HCT116 (cell line): ENCODE measurements at regions not wholly inside any gene's neighbourhood (a gene's known extent, or its start where the extent isn't known, plus 50 kb on each side); places are given as distances from the start of the nearest gene placed in this dataset.

Source experiments
- ATAC-seq: fragments of 200-7000 bp; cut with Tn5 transposase; 2 replicates; pipeline ENCODE4 v1.9.1; 2020; ENCODE audit warnings: mild to moderate bottlenecking, moderate library complexity
- BruUV-seq: library from RNA; stranded (reverse); fragments of 400-500 nt; replicated peaks from 2 replicates; lab custom pipeline; 2021; lab: Mats Ljungman, UMichigan
- CTCF ChIA-PET: fragments of 300-600 bp; sonication (Branson Sonifier 250); formaldehyde crosslinking; loops from one replicate; lab custom pipeline; 2021; ENCODE audit warnings: antibody characterized with exemption; lab: Charles Lee
- POLR2A ChIA-PET: fragments of 300-600, 350-600 bp; sonication (Branson Sonifier 250); formaldehyde crosslinking; loops from one replicate; lab custom pipeline; 2021; ENCODE audit warnings: antibody characterized with exemption; lab: Charles Lee
- RAD21 ChIA-PET, 2 experiments: fragments of 300-600 bp; sonication (Branson Sonifier 250); formaldehyde crosslinking; loops; one replicate each; lab custom pipeline; 2023; ENCODE audit warnings: low total read pairs in 2 of 2; ENCODE audit not compliant: uncharacterized antibody in 2 of 2, unreplicated experiment in 2 of 2, low non-redundant PET in 1 of 2; lab: Charles Lee
- DNase-seq: peaks from one replicate; pipeline ENCODE4 v3.0.0-alpha.2; 2010; ENCODE audit warnings: low read depth, low spot score
- H2AFZ ChIP-seq: fragments of 200-600 bp; shearing (Covaris generic), sonication (generic); 2 replicates; pipeline ENCODE4 v1.6.1; 2017; ENCODE audit warnings: low read depth, mixed run types, mixed read lengths, antibody characterized with exemption, low read length; ENCODE audit not compliant: poor library complexity, severe bottlenecking
- H3K27ac ChIP-seq: 2 replicates; pipeline ENCODE4 v1.5.1; 2012; ENCODE audit warnings: low read depth, low read length
- H3K27me3 ChIP-seq: fragments of 200-600 bp; sonication (generic); 2 replicates; pipeline ENCODE4 v1.6.1; 2016; ENCODE audit warnings: mixed run types, low read length, mixed read lengths; ENCODE audit not compliant: insufficient read depth
- H3K36me3 ChIP-seq, 2 experiments: fragments of 200-500 bp in 1 of 2; fragments of 200-600 bp in 1 of 2; sonication (Bioruptor generic) in 1 of 2; sonication (generic) in 1 of 2; 2 replicates each; pipeline versions ENCODE4 v1.5.1 to v1.6.1; 2014 to 2016; ENCODE audit warnings: low read length in 2 of 2, inconsistent platforms in 1 of 2, mixed read lengths in 1 of 2, mixed run types in 1 of 2; ENCODE audit not compliant: insufficient read depth in 2 of 2, control insufficient read depth in 1 of 2
- H3K4me1 ChIP-seq, 2 experiments: fragments of 200-600 bp in 1 of 2; sonication (generic) in 1 of 2; 2 replicates each; pipeline versions ENCODE4 v1.5.1 to v1.6.1; 2012 to 2017; ENCODE audit warnings: low read length in 2 of 2, inconsistent platforms in 1 of 2, mild to moderate bottlenecking in 1 of 2, mixed read lengths in 1 of 2, mixed run types in 1 of 2, moderate library complexity in 1 of 2; ENCODE audit not compliant: insufficient read depth in 2 of 2, control insufficient read depth in 1 of 2
- H3K4me2 ChIP-seq: fragments of 200-600 bp; sonication (generic); 2 replicates; pipeline ENCODE4 v1.6.1; 2017; ENCODE audit warnings: mixed run types, low read length, mixed read lengths
- H3K4me3 ChIP-seq, 2 experiments: fragments of 200-600 bp in 1 of 2; sonication (generic) in 1 of 2; replicated peaks in 1 of 2; 2 replicates each; pipeline ENCODE4 v1.5.1; 2011 to 2016; ENCODE audit warnings: low read length in 2 of 2, control low read depth in 1 of 2, low read depth in 1 of 2, mild to moderate bottlenecking in 1 of 2, mixed read lengths in 1 of 2, mixed run types in 1 of 2
- H3K79me2 ChIP-seq: fragments of 200-600 bp; sonication (generic); 2 replicates; pipeline ENCODE4 v1.6.1; 2017; ENCODE audit warnings: mild to moderate bottlenecking, mixed run types, low read length, moderate library complexity, mixed read lengths; ENCODE audit not compliant: insufficient read depth
- H3K9ac ChIP-seq: fragments of 200-600 bp; sonication (generic); 2 replicates; pipeline ENCODE4 v1.6.1; 2016; ENCODE audit warnings: low read length, mixed read lengths
- H3K9me2 ChIP-seq: fragments of 200-600 bp; sonication (generic), shearing (Covaris generic); 2 replicates; pipeline ENCODE4 v1.6.1; 2017; ENCODE audit warnings: mixed run types, mild to moderate bottlenecking, moderate library complexity; ENCODE audit not compliant: insufficient read depth
- H3K9me3 ChIP-seq, 2 experiments: fragments of 200-500 bp in 1 of 2; fragments of 200-600 bp in 1 of 2; sonication (Bioruptor generic) in 1 of 2; sonication (generic) in 1 of 2; 2 replicates each; pipeline ENCODE4 v1.6.1; 2014 to 2017; ENCODE audit warnings: low read length in 2 of 2, mixed read lengths in 2 of 2, inconsistent platforms in 1 of 2, low read depth in 1 of 2, mild to moderate bottlenecking in 1 of 2, mixed run types in 1 of 2, moderate library complexity in 1 of 2; ENCODE audit not compliant: control insufficient read depth in 1 of 2, insufficient read depth in 1 of 2
- H4K20me1 ChIP-seq: fragments of 200-600 bp; sonication (generic), shearing (Covaris generic); 2 replicates; pipeline ENCODE4 v1.6.1; 2017; ENCODE audit warnings: mixed run types, mild to moderate bottlenecking, moderate library complexity; ENCODE audit not compliant: insufficient read depth
- CBX3 ChIP-seq: IDR thresholded peaks from 2 replicates; pipeline ENCODE4 v1.6.1; 2012; ENCODE audit warnings: low read depth
- EGR1 ChIP-seq: IDR thresholded peaks from 2 replicates; pipeline ENCODE4 v1.6.1; 2012; ENCODE audit warnings: low read depth
- ELF1 ChIP-seq: IDR thresholded peaks from 2 replicates; pipeline ENCODE4 v1.6.1; 2012; ENCODE audit warnings: low read depth, borderline replicate concordance
- EZH2phosphoT487 ChIP-seq: fragments of 200-600 bp; IDR thresholded peaks from 2 replicates; pipeline ENCODE4 v1.6.1; 2018; ENCODE audit warnings: antibody characterized with exemption, borderline replicate concordance
- FOSL1 ChIP-seq: IDR thresholded peaks from 2 replicates; pipeline ENCODE4 v1.6.1; 2012; ENCODE audit warnings: low read depth
- JUND ChIP-seq: IDR thresholded peaks from 2 replicates; pipeline ENCODE4 v1.6.1; 2012
- POLR2A ChIP-seq: IDR thresholded peaks from 2 replicates; pipeline ENCODE4 v1.7.0; 2011; ENCODE audit warnings: borderline replicate concordance; ENCODE audit not compliant: insufficient read depth, insufficient read length; ENCODE audit errors: extremely low read depth
- POLR2AphosphoS5 ChIP-seq: IDR thresholded peaks from 2 replicates; pipeline ENCODE4 v1.6.1; 2011; ENCODE audit warnings: mild to moderate bottlenecking, low read depth, low read length, moderate library complexity
- RAD21 ChIP-seq: IDR thresholded peaks from 2 replicates; pipeline ENCODE4 v1.6.1; 2012; ENCODE audit warnings: low read depth, mild to moderate bottlenecking
- SIN3A ChIP-seq: IDR thresholded peaks from 2 replicates; pipeline ENCODE4 v1.6.1; 2012; ENCODE audit warnings: low read depth
- SP1 ChIP-seq: IDR thresholded peaks from 2 replicates; pipeline ENCODE4 v1.6.1; 2012; ENCODE audit warnings: low read depth
- TCF7L2 ChIP-seq: IDR thresholded peaks from 2 replicates; pipeline ENCODE4 v1.7.0; 2011; ENCODE audit warnings: borderline replicate concordance, inconsistent platforms; ENCODE audit not compliant: insufficient read depth, insufficient read length; ENCODE audit errors: extremely low read depth
- YY1 ChIP-seq: IDR thresholded peaks from 2 replicates; pipeline ENCODE4 v1.6.1; 2011; ENCODE audit warnings: low read length, low read depth, moderate library complexity, mild to moderate bottlenecking; ENCODE audit not compliant: insufficient replicate concordance; ENCODE audit errors: extremely low read depth
- ZBTB33 ChIP-seq: IDR thresholded peaks from 2 replicates; pipeline ENCODE4 v1.6.1; 2011; ENCODE audit warnings: mild to moderate bottlenecking, low read length, moderate library complexity; ENCODE audit not compliant: insufficient replicate concordance; ENCODE audit errors: extremely low read depth
- intact Hi-C: fragments of 100-400 bp; cut with micrococcal nuclease; formaldehyde crosslinking; loops from 2 replicates; pipeline ENCODE4 v1.10.0; 2022

- no peak overlapping the region for H3K4me2 ChIP-seq
- H3K4me3 ChIP-seq, result no peak overlapping the region
- H3K27me3 ChIP-seq, result no peaks in the 10 kb centered on the region
- H3K9ac ChIP-seq, result no peak overlapping the region
- CTCF ChIA-PET, result no interaction called here
- H3K79me2 ChIP-seq, result no peaks in the 10 kb centered on the region
- no peak for TF ChIP-seq TCF7L2
- no peak for TF ChIP-seq ELF1
- TF ChIP-seq EZH2phosphoT487, result no peak
- TF ChIP-seq POLR2A, result no peak
- no peak for TF ChIP-seq CBX3
- no peak for TF ChIP-seq FOSL1
- no peak for TF ChIP-seq SIN3A
- no peak for TF ChIP-seq SP1
- no peak for TF ChIP-seq ZBTB33
- no peak for TF ChIP-seq EGR1
- TF ChIP-seq POLR2AphosphoS5, result no peak
- no peak for TF ChIP-seq YY1
- TF ChIP-seq JUND, result no peak
- TF ChIP-seq RAD21, result no peak
- H4K20me1 ChIP-seq, result no peaks in the 10 kb centered on the region
- no peaks in the 10 kb centered on the region for H3K36me3 ChIP-seq
- no TSS peak for BruUV-seq
- no peaks in the 10 kb centered on the region; a peak in 1 of 4 replicates for H3K9me3 ChIP-seq
- no peaks in the 10 kb centered on the region for H3K9me2 ChIP-seq
- no peaks in the 10 kb centered on the region for H3K4me1 ChIP-seq
- no peak overlapping the region for H3K27ac ChIP-seq
- RAD21 ChIA-PET, result no interaction called here
- ATAC-seq, result no peak
- no peak overlapping the region for H2AFZ ChIP-seq
- POLR2A ChIA-PET, result no interaction called here
- intact Hi-C loops, result no loop called here
- DNase-seq, result no peak
Measured at GRCh38 chr2:66849153-66849755, 414.3 kb downstream of the MEIS1 start.
